GM12878 (cell line): ENCODE measurements at regions not wholly inside any gene's neighbourhood (a gene's known extent, or its start where the extent isn't known, plus 50 kb on each side); places are given as distances from the start of the nearest gene placed in this dataset.

Source experiments
- EP300 ChIP-seq, 2 experiments: fragments of 150-350 bp in 1 of 2; IDR thresholded peaks; 2 replicates each; pipeline ENCODE4 v1.6.1; 2011 to 2012; ENCODE audit warnings: low read depth in 2 of 2, low read length in 2 of 2, borderline replicate concordance in 1 of 2, improper control_type of control experiment in 1 of 2, inconsistent platforms in 1 of 2; ENCODE audit not compliant: control insufficient read depth in 1 of 2
- MTA3 ChIP-seq: IDR thresholded peaks from 2 replicates; pipeline ENCODE4 v1.6.1; 2012; ENCODE audit warnings: low read length, inconsistent platforms, borderline replicate concordance
- YY1 ChIP-seq: IDR thresholded peaks from 2 replicates; pipeline ENCODE4 v1.6.1; 2011; ENCODE audit warnings: low read depth, mild to moderate bottlenecking, low read length
- TF ChIP-seq, protein P1 (sequence below): fragments of 450-650 bp; IDR thresholded peaks from 2 replicates; pipeline ENCODE4 v1.6.1; 2017; ENCODE audit warnings: mild to moderate bottlenecking, low read depth, inconsistent platforms; ENCODE audit not compliant: poor library complexity, severe bottlenecking
- TF ChIP-seq, protein P2 (sequence below), 3 experiments: IDR thresholded peaks in 2 of 3; conservative IDR thresholded peaks in 1 of 3; 2 replicates each; pipeline ENCODE4 v1.5.1; 2011; ENCODE audit warnings: low read depth in 3 of 3, low read length in 3 of 3, mild to moderate bottlenecking in 3 of 3, control low read depth in 2 of 3, moderate library complexity in 2 of 3, inconsistent platforms in 1 of 3, mixed read lengths in 1 of 3; ENCODE audit not compliant: control insufficient read depth in 2 of 3, insufficient read depth in 1 of 3; ENCODE audit errors: extremely low read depth in 1 of 3

DNA sequence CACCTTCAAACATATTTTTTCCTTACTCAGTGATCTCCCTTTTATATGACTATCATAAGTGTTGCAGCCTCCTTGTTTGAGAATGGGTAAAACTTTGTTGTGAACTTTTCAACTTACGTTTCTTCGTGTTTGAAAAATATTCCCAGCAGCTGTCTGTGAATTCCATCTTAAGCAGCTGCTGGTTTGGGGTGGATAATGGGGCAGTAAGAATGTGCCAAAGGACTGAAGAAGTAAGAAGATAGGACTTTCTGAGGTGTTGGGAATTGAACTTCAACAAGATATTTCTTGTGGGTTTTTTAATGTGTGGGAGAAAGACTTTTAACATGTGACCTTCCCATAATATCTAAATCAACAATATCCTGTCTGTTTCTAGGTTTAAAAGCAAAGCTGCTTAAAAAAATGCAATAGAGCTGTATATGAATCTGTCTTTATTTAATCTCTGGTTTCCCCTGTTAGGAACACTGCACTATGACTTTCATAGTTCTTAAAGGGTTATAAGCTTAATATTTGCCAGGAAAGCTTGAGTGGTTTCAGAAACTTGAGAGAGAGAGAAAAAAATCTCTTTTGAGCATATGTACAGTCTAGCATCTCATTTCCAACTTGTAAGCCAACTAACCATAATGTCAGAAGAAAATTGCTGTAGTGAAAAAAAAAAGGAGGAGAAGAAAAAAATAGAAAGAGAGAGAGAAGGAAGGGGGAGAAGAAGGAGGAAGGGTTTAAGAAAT lies 1659.2 kb upstream of the FLRT2 start:
- TF ChIP-seq, protein P1, sequence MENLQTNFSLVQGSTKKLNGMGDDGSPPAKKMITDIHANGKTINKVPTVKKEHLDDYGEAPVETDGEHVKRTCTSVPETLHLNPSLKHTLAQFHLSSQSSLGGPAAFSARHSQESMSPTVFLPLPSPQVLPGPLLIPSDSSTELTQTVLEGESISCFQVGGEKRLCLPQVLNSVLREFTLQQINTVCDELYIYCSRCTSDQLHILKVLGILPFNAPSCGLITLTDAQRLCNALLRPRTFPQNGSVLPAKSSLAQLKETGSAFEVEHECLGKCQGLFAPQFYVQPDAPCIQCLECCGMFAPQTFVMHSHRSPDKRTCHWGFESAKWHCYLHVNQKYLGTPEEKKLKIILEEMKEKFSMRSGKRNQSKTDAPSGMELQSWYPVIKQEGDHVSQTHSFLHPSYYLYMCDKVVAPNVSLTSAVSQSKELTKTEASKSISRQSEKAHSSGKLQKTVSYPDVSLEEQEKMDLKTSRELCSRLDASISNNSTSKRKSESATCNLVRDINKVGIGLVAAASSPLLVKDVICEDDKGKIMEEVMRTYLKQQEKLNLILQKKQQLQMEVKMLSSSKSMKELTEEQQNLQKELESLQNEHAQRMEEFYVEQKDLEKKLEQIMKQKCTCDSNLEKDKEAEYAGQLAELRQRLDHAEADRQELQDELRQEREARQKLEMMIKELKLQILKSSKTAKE: no peak
- TF ChIP-seq YY1 (no peak), EP300 (IDR thresholded peaks at IDR 0.05; ENCODE audit: borderline replicate concordance in 1 of 2, control insufficient read depth in 1 of 2, low read depth in 2 of 2, low read length in 2 of 2) (no peak), MTA3 (no peak)
- TF ChIP-seq, protein P2, sequence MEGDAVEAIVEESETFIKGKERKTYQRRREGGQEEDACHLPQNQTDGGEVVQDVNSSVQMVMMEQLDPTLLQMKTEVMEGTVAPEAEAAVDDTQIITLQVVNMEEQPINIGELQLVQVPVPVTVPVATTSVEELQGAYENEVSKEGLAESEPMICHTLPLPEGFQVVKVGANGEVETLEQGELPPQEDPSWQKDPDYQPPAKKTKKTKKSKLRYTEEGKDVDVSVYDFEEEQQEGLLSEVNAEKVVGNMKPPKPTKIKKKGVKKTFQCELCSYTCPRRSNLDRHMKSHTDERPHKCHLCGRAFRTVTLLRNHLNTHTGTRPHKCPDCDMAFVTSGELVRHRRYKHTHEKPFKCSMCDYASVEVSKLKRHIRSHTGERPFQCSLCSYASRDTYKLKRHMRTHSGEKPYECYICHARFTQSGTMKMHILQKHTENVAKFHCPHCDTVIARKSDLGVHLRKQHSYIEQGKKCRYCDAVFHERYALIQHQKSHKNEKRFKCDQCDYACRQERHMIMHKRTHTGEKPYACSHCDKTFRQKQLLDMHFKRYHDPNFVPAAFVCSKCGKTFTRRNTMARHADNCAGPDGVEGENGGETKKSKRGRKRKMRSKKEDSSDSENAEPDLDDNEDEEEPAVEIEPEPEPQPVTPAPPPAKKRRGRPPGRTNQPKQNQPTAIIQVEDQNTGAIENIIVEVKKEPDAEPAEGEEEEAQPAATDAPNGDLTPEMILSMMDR (IDR thresholded peaks at IDR 0.05 in 2 of 3, conservative IDR thresholded peaks at IDR 0.05 in 1 of 3; ENCODE audit: control insufficient read depth in 2 of 3, extremely low read depth in 1 of 3, insufficient read depth in 1 of 3, low read depth in 3 of 3, low read length in 3 of 3): no peak
